ENCODE measurements at regions not wholly inside any gene's neighbourhood (a gene's known extent, or its start where the extent isn't known, plus 50 kb on each side); places are given as distances from the start of the nearest gene placed in this dataset.

DNA sequence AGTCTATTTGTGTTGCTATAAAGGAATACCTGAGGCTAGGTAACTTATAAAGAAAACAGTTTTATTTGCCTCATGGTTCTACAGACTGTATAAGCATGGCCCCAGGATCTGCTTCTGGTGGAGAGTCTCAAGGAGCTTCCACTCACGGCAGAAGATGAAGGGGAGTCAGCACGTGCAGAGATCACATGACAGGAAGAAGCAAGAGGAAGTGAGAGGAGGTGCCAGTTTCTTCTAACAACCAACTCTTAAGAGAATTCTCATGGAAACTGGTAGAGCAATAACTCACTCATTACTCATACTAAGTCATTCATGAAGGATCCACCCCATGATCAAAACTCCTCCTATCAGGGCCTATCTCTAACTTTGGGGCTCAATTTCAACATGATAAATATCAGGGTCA, 135.6 kb downstream of the DDX3Y start:
- TF ChIP-seq ZNF225 (CRISPR knock-in tag; IDR thresholded peaks at IDR 0.05), result no peak
- TF ChIP-seq, protein P1, sequence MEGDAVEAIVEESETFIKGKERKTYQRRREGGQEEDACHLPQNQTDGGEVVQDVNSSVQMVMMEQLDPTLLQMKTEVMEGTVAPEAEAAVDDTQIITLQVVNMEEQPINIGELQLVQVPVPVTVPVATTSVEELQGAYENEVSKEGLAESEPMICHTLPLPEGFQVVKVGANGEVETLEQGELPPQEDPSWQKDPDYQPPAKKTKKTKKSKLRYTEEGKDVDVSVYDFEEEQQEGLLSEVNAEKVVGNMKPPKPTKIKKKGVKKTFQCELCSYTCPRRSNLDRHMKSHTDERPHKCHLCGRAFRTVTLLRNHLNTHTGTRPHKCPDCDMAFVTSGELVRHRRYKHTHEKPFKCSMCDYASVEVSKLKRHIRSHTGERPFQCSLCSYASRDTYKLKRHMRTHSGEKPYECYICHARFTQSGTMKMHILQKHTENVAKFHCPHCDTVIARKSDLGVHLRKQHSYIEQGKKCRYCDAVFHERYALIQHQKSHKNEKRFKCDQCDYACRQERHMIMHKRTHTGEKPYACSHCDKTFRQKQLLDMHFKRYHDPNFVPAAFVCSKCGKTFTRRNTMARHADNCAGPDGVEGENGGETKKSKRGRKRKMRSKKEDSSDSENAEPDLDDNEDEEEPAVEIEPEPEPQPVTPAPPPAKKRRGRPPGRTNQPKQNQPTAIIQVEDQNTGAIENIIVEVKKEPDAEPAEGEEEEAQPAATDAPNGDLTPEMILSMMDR (CRISPR knock-in tag; IDR thresholded peaks at IDR 0.05), result no peak
- TF ChIP-seq NR2F6 (IDR thresholded peaks at IDR 0.05), result no peak
- TF ChIP-seq NR2F6 (CRISPR knock-in tag; IDR thresholded peaks at IDR 0.05), result no peak
- TF ChIP-seq, protein P2, sequence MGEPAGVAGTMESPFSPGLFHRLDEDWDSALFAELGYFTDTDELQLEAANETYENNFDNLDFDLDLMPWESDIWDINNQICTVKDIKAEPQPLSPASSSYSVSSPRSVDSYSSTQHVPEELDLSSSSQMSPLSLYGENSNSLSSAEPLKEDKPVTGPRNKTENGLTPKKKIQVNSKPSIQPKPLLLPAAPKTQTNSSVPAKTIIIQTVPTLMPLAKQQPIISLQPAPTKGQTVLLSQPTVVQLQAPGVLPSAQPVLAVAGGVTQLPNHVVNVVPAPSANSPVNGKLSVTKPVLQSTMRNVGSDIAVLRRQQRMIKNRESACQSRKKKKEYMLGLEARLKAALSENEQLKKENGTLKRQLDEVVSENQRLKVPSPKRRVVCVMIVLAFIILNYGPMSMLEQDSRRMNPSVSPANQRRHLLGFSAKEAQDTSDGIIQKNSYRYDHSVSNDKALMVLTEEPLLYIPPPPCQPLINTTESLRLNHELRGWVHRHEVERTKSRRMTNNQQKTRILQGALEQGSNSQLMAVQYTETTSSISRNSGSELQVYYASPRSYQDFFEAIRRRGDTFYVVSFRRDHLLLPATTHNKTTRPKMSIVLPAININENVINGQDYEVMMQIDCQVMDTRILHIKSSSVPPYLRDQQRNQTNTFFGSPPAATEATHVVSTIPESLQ (CRISPR knock-in tag; conservative IDR thresholded peaks at IDR 0.05), result no peak
- TF ChIP-seq ZNF501 (CRISPR knock-in tag; IDR thresholded peaks at IDR 0.05), result no peak
- no peak for TF ChIP-seq SRF (IDR thresholded peaks at IDR 0.05; ENCODE audit: low read depth, low read length)
- no peak for TF ChIP-seq RFX5 (IDR thresholded peaks at IDR 0.05; ENCODE audit: low read depth, low read length)
- no peak for TF ChIP-seq SRSF9 (IDR thresholded peaks at IDR 0.05; ENCODE audit: borderline replicate concordance, insufficient read depth, low read depth, low read length, poor library complexity, severe bottlenecking)
- no peak for TF ChIP-seq ZSCAN21 (CRISPR knock-in tag; IDR thresholded peaks at IDR 0.05; ENCODE audit: borderline replicate concordance)
- no peak for TF ChIP-seq MAZ (IDR thresholded peaks at IDR 0.05; ENCODE audit: borderline replicate concordance, low read depth, low read length)
- TF ChIP-seq MAZ (CRISPR knock-in tag; IDR thresholded peaks at IDR 0.05; ENCODE audit: low read depth), result no peak
